EL (cell line): ENCODE measurements at regions not wholly inside any gene's neighbourhood (a gene's known extent, or its start where the extent isn't known, plus 50 kb on each side); places are given as distances from the start of the nearest gene placed in this dataset.
A peak's percentile ranks its signal among the peaks of the same experiment; 100 is the strongest.

Experiments used
- DNase-seq: peaks from one replicate; pipeline ENCODE4 v3.0.0-alpha.2; 2016

- no peak for DNase-seq
These were observed 56.3 kb upstream of the ECE1 start for GRCh38 chr1:21346365-21347071.

GRCh38 chr1:21344750-21345443 is 54.6 kb upstream of the ECE1 start:
- peak; percentile 31 for DNase-seq

GRCh38 chr1:21344098-21344749 is 54.0 kb upstream of the ECE1 start:
- no peak for DNase-seq

- DNase-seq = no peak
These were observed 52.9 kb upstream of the ECE1 start for GRCh38 chr1:21342961-21343838.

GRCh38 chr1:21341517-21342078 is 51.3 kb upstream of the ECE1 start:
- no peak for DNase-seq

GRCh38 chr1:21341022-21341421 is 50.8 kb upstream of the ECE1 start:
- DNase-seq = no peak

GRCh38 chr1:21340230-21340945 is 50.1 kb upstream of the ECE1 start:
- no peak for DNase-seq
